ENCODE measurements at regions not wholly inside any gene's neighbourhood (a gene's known extent, or its start where the extent isn't known, plus 50 kb on each side); places are given as distances from the start of the nearest gene placed in this dataset.
"Not testable (repeated sequence)": the region's sequence is repeated elsewhere in the genome, so short reads cannot be mapped to it uniquely, and the experiment has no call there.

GRCh38 chr11:37483761-37484160 is 885.7 kb upstream of the RAG2 start:
- no peak for DNase-seq

- no peak for DNase-seq
These were observed 876.9 kb upstream of the RAG2 start for GRCh38 chr11:37474889-37475288.

GRCh38 chr11:37468344-37468743 is 870.3 kb upstream of the RAG2 start:
- DNase-seq: no peak

GRCh38 chr11:37465221-37465620 is 867.2 kb upstream of the RAG2 start:
- no peak for DNase-seq

GRCh38 chr11:37459456-37459855 is 861.4 kb upstream of the RAG2 start:
- DNase-seq: no peak

GRCh38 chr11:37456746-37457145 is 858.7 kb upstream of the RAG2 start:
- no peak for DNase-seq

- no peak for DNase-seq
These were observed 853.9 kb upstream of the RAG2 start for GRCh38 chr11:37451903-37452302.

- DNase-seq: no peak
These were observed 852.6 kb upstream of the RAG2 start for GRCh38 chr11:37450613-37451012.

- no peak for DNase-seq
These were observed 851.1 kb upstream of the RAG2 start for GRCh38 chr11:37449146-37449545.

GRCh38 chr11:37442576-37442975 is 844.5 kb upstream of the RAG2 start:
- DNase-seq: no peak

- DNase-seq: not testable (repeated sequence)
These were observed 833.7 kb upstream of the RAG2 start for GRCh38 chr11:37431633-37432230.

- DNase-seq: not testable (repeated sequence)
These were observed 833.1 kb upstream of the RAG2 start for GRCh38 chr11:37430966-37431632.

GRCh38 chr11:37422511-37422910 is 824.5 kb upstream of the RAG2 start:
- no peak for DNase-seq

GRCh38 chr11:37411289-37411688 is 813.3 kb upstream of the RAG2 start:
- DNase-seq: no peak

GRCh38 chr11:37409124-37409523 is 811.1 kb upstream of the RAG2 start:
- no peak for DNase-seq

- DNase-seq: no peak
These were observed 809.4 kb upstream of the RAG2 start for GRCh38 chr11:37407461-37407860.

GRCh38 chr11:37406651-37407050 is 808.6 kb upstream of the RAG2 start:
- DNase-seq: no peak

- DNase-seq: no peak
These were observed 806.2 kb upstream of the RAG2 start for GRCh38 chr11:37404231-37404630.

- DNase-seq: no peak
These were observed 804.6 kb upstream of the RAG2 start for GRCh38 chr11:37402663-37403062.

GRCh38 chr11:37394236-37394870 is 796.3 kb upstream of the RAG2 start:
- DNase-seq: no peak

- DNase-seq: no peak
These were observed 793.6 kb upstream of the RAG2 start for GRCh38 chr11:37391615-37392014.

- DNase-seq: no peak
These were observed 792.6 kb upstream of the RAG2 start for GRCh38 chr11:37390576-37391083.

GRCh38 chr11:37378958-37379357 is 780.9 kb upstream of the RAG2 start:
- no peak for DNase-seq

- DNase-seq: no peak
These were observed 774.6 kb upstream of the RAG2 start for GRCh38 chr11:37372667-37373066.
